MM.1S (cell line): ENCODE measurements at regions not wholly inside any gene's neighbourhood (a gene's known extent, or its start where the extent isn't known, plus 50 kb on each side); places are given as distances from the start of the nearest gene placed in this dataset.

ENCODE experiments used
- EZH2 ChIP-seq: fragments of 300-600 bp; sonication (generic); optimal IDR thresholded peaks from 2 replicates; pipeline ENCODE3; 2017; ENCODE audit warnings: low read depth, mild to moderate bottlenecking, antibody characterized with exemption, low read length, mixed read lengths
- EZH2phosphoT487 ChIP-seq: fragments of 300-600 bp; sonication (generic); IDR thresholded peaks from 2 replicates; pipeline ENCODE4 v1.6.1; 2018; ENCODE audit warnings: antibody characterized with exemption, low read length
- TF ChIP-seq, protein P1 (sequence below): fragments of 300-600 bp; sonication (generic); IDR thresholded peaks from 2 replicates; pipeline ENCODE4 v1.5.1; 2016; ENCODE audit warnings: antibody characterized with exemption, low read length, mixed read lengths

DNA sequence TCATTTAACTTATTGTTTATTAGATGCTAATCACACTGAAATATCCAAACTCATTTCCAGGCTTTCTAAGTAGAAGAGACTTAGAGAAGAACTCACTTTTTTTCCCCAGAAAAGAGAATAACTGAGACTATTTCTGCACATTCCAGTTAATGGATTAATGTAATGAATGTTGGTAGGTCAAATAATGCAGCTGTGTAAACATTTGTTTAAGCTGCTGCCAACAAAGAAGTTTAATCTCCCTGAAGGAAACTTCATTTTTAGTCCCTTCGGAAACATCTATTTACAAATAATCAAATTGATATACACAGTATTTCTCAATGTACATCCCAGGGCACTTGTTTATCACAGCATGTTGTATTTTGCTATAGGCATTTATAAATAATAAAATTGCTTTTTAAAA lies 126.9 kb downstream of the KCNS3 start:
- TF ChIP-seq, protein P1, sequence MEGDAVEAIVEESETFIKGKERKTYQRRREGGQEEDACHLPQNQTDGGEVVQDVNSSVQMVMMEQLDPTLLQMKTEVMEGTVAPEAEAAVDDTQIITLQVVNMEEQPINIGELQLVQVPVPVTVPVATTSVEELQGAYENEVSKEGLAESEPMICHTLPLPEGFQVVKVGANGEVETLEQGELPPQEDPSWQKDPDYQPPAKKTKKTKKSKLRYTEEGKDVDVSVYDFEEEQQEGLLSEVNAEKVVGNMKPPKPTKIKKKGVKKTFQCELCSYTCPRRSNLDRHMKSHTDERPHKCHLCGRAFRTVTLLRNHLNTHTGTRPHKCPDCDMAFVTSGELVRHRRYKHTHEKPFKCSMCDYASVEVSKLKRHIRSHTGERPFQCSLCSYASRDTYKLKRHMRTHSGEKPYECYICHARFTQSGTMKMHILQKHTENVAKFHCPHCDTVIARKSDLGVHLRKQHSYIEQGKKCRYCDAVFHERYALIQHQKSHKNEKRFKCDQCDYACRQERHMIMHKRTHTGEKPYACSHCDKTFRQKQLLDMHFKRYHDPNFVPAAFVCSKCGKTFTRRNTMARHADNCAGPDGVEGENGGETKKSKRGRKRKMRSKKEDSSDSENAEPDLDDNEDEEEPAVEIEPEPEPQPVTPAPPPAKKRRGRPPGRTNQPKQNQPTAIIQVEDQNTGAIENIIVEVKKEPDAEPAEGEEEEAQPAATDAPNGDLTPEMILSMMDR, result no peak
- no peak for TF ChIP-seq EZH2phosphoT487
- TF ChIP-seq EZH2, result no peak
